HG02642 (cell line): ENCODE measurements at regions not wholly inside any gene's neighbourhood (a gene's known extent, or its start where the extent isn't known, plus 50 kb on each side); places are given as distances from the start of the nearest gene placed in this dataset.
A peak's percentile ranks its signal among the peaks of the same experiment; 100 is the strongest.

ENCODE experiments used
- ATAC-seq: cut with Tn5 transposase; IDR thresholded peaks from one replicate; pipeline ENCODE4 v1.9.1; 2021; ENCODE audit warnings: mild to moderate bottlenecking; ENCODE audit not compliant: unreplicated experiment, poor library complexity

- no peak for ATAC-seq
These were observed 55.7 kb downstream of the CXCR4 start for GRCh38 chr2:136062066-136062837.

- no peak for ATAC-seq
These were observed 57.5 kb downstream of the CXCR4 start for GRCh38 chr2:136060416-136060815.

- peak; percentile 67 for ATAC-seq
These were observed 58.9 kb downstream of the CXCR4 start for GRCh38 chr2:136059036-136059472.

- ATAC-seq, result no peak
These were observed 59.7 kb downstream of the CXCR4 start for GRCh38 chr2:136058262-136058661.

GRCh38 chr2:136057802-136058140 is 60.2 kb downstream of the CXCR4 start:
- ATAC-seq, result no peak

- peak; percentile 45 for ATAC-seq
These were observed 60.7 kb downstream of the CXCR4 start for GRCh38 chr2:136057023-136057801.

- peak; percentile 32 for ATAC-seq
These were observed 61.8 kb downstream of the CXCR4 start for GRCh38 chr2:136055929-136056688.

GRCh38 chr2:136054856-136055255 is 63.1 kb downstream of the CXCR4 start:
- no peak for ATAC-seq

- ATAC-seq, result no peak
These were observed 65.3 kb downstream of the CXCR4 start for GRCh38 chr2:136052369-136053362.

GRCh38 chr2:136051725-136052048 is 66.3 kb upstream of the DARS1 start:
- no peak for ATAC-seq

GRCh38 chr2:136051001-136051724 is 65.7 kb upstream of the DARS1 start:
- ATAC-seq, result peak; percentile 44

- ATAC-seq, result no peak
These were observed 64.8 kb upstream of the DARS1 start for GRCh38 chr2:136049991-136050920.

GRCh38 chr2:136049011-136049742 is 63.8 kb upstream of the DARS1 start:
- ATAC-seq, result no peak

- no peak for ATAC-seq
These were observed 60.6 kb upstream of the DARS1 start for GRCh38 chr2:136045835-136046570.

- no peak for ATAC-seq
These were observed 59.9 kb upstream of the DARS1 start for GRCh38 chr2:136045344-136045743.
